ENCODE measurements at regions not wholly inside any gene's neighbourhood (a gene's known extent, or its start where the extent isn't known, plus 50 kb on each side); places are given as distances from the start of the nearest gene placed in this dataset.
"Not testable (repeated sequence)": the region's sequence is repeated elsewhere in the genome, so short reads cannot be mapped to it uniquely, and the experiment has no call there.

GRCh38 chr2:145530653-145531052, 1010.7 kb upstream of the ZEB2 start:
- H3K4me2 ChIP-seq (ENCODE audit: extremely low read depth, insufficient read depth, low read length) = no peak overlapping the region
- no peaks in the 10 kb centered on the region for H4K20me1 ChIP-seq (ENCODE audit: control insufficient read depth, extremely low read depth, insufficient read depth, low read length)
- TF ChIP-seq CTCF (conservative IDR thresholded peaks at IDR 0.05 in 1 of 2, IDR thresholded peaks at IDR 0.05 in 1 of 2; ENCODE audit: low read depth in 1 of 2, low read length in 2 of 2) (peak in 1 of 2 donors; percentile 5), EZH2 (IDR thresholded peaks at IDR 0.05; ENCODE audit: low read length, missing control alignments) (no peak)
- no peak overlapping the region for H3K9ac ChIP-seq (ENCODE audit: insufficient read depth, low read length)
- no peaks in the 10 kb centered on the region for H3K9me3 ChIP-seq (ENCODE audit: control insufficient read depth, insufficient read depth, low read depth, low read length)
- no peaks in the 10 kb centered on the region for H3K79me2 ChIP-seq (ENCODE audit: control insufficient read depth, insufficient read depth, low read length)
- H3K4me3 ChIP-seq (replicated peaks in 1 of 4; ENCODE audit: control extremely low read depth in 1 of 4, insufficient read depth in 1 of 4, low read depth in 3 of 4, low read length in 4 of 4) = no peak overlapping the region
- peak in 1 of 2 donors; percentile 3 for DNase-seq (ENCODE audit: low read depth in 2 of 2)
- no peaks in the 10 kb centered on the region for H3K4me1 ChIP-seq (ENCODE audit: control insufficient read depth, extremely low read depth, insufficient read depth, low read length)
- H2AFZ ChIP-seq (ENCODE audit: low read length) = no peak overlapping the region
- no peaks in the 10 kb centered on the region for H3K27me3 ChIP-seq (ENCODE audit: control insufficient read depth, insufficient read depth, low read length)
- H3K36me3 ChIP-seq (ENCODE audit: control insufficient read depth, insufficient read depth, low read length) = no peaks in the 10 kb centered on the region
- H3K27ac ChIP-seq (ENCODE audit: insufficient read depth, low read length) = no peak overlapping the region

DNA sequence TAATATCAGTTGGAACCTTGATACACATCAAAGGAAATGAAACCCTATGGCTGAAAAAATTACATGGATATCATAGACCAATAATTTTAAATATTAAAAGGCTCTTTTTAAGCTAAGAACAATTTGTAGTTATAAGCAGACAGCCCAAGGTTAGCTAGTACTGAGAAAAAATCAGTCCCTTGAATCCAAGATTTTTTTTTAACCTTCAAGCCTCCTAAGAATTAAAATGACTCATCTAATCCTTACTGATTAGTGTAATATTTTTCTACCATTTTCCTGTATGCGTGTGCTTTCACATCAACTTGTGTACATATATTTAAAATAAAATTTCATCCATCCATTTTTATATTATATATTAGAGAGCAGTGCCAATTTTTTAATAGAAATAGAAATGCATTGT, 1004.9 kb upstream of the ZEB2 start:
- H4K20me1 ChIP-seq (ENCODE audit: control insufficient read depth, extremely low read depth, insufficient read depth, low read length) = no peaks in the 10 kb centered on the region

DNA sequence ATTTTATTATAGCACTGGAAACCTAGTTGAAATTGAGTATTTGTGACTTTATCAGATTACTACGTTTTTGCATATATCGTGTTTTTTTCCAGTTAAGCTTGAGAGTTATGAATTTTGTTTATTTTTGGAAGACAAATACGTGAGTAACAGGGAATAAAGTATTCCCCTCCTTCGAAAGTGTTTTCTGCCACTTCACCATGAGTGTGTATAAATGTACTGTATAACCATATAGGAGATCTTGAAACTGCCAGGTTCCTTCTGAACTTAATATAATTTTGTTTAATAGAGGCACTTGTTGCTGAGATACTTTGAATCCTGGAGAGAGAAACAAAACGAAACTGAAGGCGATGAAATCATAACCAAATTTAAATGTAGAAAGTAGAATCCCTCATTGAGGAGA, 1004.4 kb upstream of the ZEB2 start:
- H3K79me2 ChIP-seq (ENCODE audit: control insufficient read depth, insufficient read depth, low read length) = no peaks in the 10 kb centered on the region
- H2AFZ ChIP-seq (ENCODE audit: low read length) = peak overlapping the region; percentile 3
- no peaks in the 10 kb centered on the region for H3K4me1 ChIP-seq (ENCODE audit: control insufficient read depth, extremely low read depth, insufficient read depth, low read length)
- H3K27me3 ChIP-seq (ENCODE audit: control insufficient read depth, insufficient read depth, low read length) = no peaks in the 10 kb centered on the region
- H3K4me3 ChIP-seq (replicated peaks in 1 of 4; ENCODE audit: control extremely low read depth in 1 of 4, insufficient read depth in 1 of 4, low read depth in 3 of 4, low read length in 4 of 4) = no peak overlapping the region
- H3K9ac ChIP-seq (ENCODE audit: insufficient read depth, low read length) = no peak overlapping the region
- no peaks in the 10 kb centered on the region for H3K9me3 ChIP-seq (ENCODE audit: control insufficient read depth, insufficient read depth, low read depth, low read length)
- H3K27ac ChIP-seq (ENCODE audit: insufficient read depth, low read length) = no peak overlapping the region
- no peaks in the 10 kb centered on the region for H4K20me1 ChIP-seq (ENCODE audit: control insufficient read depth, extremely low read depth, insufficient read depth, low read length)
- no peaks in the 10 kb centered on the region for H3K36me3 ChIP-seq (ENCODE audit: control insufficient read depth, insufficient read depth, low read length)
- no peak overlapping the region for H3K4me2 ChIP-seq (ENCODE audit: extremely low read depth, insufficient read depth, low read length)
- TF ChIP-seq EZH2 (IDR thresholded peaks at IDR 0.05; ENCODE audit: low read length, missing control alignments) = no peak
- TF ChIP-seq CTCF (conservative IDR thresholded peaks at IDR 0.05 in 1 of 2, IDR thresholded peaks at IDR 0.05 in 1 of 2; ENCODE audit: low read depth in 1 of 2, low read length in 2 of 2) = no peak
- DNase-seq (ENCODE audit: low read depth in 2 of 2) = no peak

More for the DNA sequence above, 1004.9 kb upstream of the ZEB2 start:
- Histone ChIP-seq H3K27me3 (ENCODE audit: control insufficient read depth, insufficient read depth, low read length) (no peaks in the 10 kb centered on the region), H3K9me3 (ENCODE audit: control insufficient read depth, insufficient read depth, low read depth, low read length) (no peaks in the 10 kb centered on the region), H3K79me2 (ENCODE audit: control insufficient read depth, insufficient read depth, low read length) (no peaks in the 10 kb centered on the region), H3K4me1 (ENCODE audit: control insufficient read depth, extremely low read depth, insufficient read depth, low read length) (no peaks in the 10 kb centered on the region), H3K4me2 (ENCODE audit: extremely low read depth, insufficient read depth, low read length) (peak overlapping the region; percentile 5), H3K27ac (ENCODE audit: insufficient read depth, low read length) (no peak overlapping the region), H3K9ac (ENCODE audit: insufficient read depth, low read length) (no peak overlapping the region), H2AFZ (ENCODE audit: low read length) (peak overlapping the region; percentile 3), H3K4me3 (replicated peaks in 1 of 4; ENCODE audit: control extremely low read depth in 1 of 4, insufficient read depth in 1 of 4, low read depth in 3 of 4, low read length in 4 of 4) (no peak overlapping the region), H3K36me3 (ENCODE audit: control insufficient read depth, insufficient read depth, low read length) (no peaks in the 10 kb centered on the region)
- no peak for DNase-seq (ENCODE audit: low read depth in 2 of 2)
- no peak for TF ChIP-seq EZH2 (IDR thresholded peaks at IDR 0.05; ENCODE audit: low read length, missing control alignments)
- TF ChIP-seq CTCF (conservative IDR thresholded peaks at IDR 0.05 in 1 of 2, IDR thresholded peaks at IDR 0.05 in 1 of 2; ENCODE audit: low read depth in 1 of 2, low read length in 2 of 2) = no peak

GRCh38 chr2:145519254-145519653, 999.3 kb upstream of the ZEB2 start:
- not testable (repeated sequence) for H3K9ac ChIP-seq (ENCODE audit: insufficient read depth, low read length)

More at GRCh38 chr2:145519254-145519653, 999.3 kb upstream of the ZEB2 start:
- not testable (repeated sequence) for H3K27ac ChIP-seq (ENCODE audit: insufficient read depth, low read length); H3K4me3 ChIP-seq (replicated peaks in 1 of 4; ENCODE audit: control extremely low read depth in 1 of 4, insufficient read depth in 1 of 4, low read depth in 3 of 4, low read length in 4 of 4); H3K9me3 ChIP-seq (ENCODE audit: control insufficient read depth, insufficient read depth, low read depth, low read length); H3K4me2 ChIP-seq (ENCODE audit: extremely low read depth, insufficient read depth, low read length); H3K79me2 ChIP-seq (ENCODE audit: control insufficient read depth, insufficient read depth, low read length); H3K27me3 ChIP-seq (ENCODE audit: control insufficient read depth, insufficient read depth, low read length); DNase-seq (ENCODE audit: low read depth in 2 of 2); H3K36me3 ChIP-seq (ENCODE audit: control insufficient read depth, insufficient read depth, low read length); H4K20me1 ChIP-seq (ENCODE audit: control insufficient read depth, extremely low read depth, insufficient read depth, low read length); H3K4me1 ChIP-seq (ENCODE audit: control insufficient read depth, extremely low read depth, insufficient read depth, low read length); H2AFZ ChIP-seq (ENCODE audit: low read length)

Measured in fibroblast of lung (primary cell).